K562 (cell line): ENCODE measurements at regions not wholly inside any gene's neighbourhood (a gene's known extent, or its start where the extent isn't known, plus 50 kb on each side); places are given as distances from the start of the nearest gene placed in this dataset.

Source experiments
- ATAC-seq: fragments of 200-7000 bp; cut with Tn5 transposase; 3 replicates; pipeline ENCODE4 v1.9.1; 2020; ENCODE audit warnings: moderate library complexity
- BruUV-seq: library from RNA; stranded (reverse); fragments of 400-500 nt; replicated peaks from 2 replicates; lab custom pipeline; 2021; lab: Mats Ljungman, UMichigan
- CTCF ChIA-PET: fragments of 300-600 bp; formaldehyde crosslinking; extraction: SDS; loops from one replicate; lab custom pipeline; 2021; ENCODE audit warnings: low intra/inter-chr PET ratio; lab: Yijun Ruan, JAX
- POLR2A ChIA-PET: fragments of 300-600, 350-650 bp; sonication (Branson Sonifier 250); formaldehyde crosslinking; extraction: SDS; loops from one replicate; lab custom pipeline; 2021; ENCODE audit warnings: antibody characterized with exemption, inconsistent platforms; lab: Yijun Ruan, JAX
- DNase-seq, 4 experiments: peaks; one replicate each; pipeline versions ENCODE4 v3.0.0 to v3.0.0-alpha.2; 2011 to 2018; ENCODE audit warnings: low spot score in 3 of 4, mixed read lengths in 3 of 4; ENCODE audit errors: extremely low read depth in 1 of 4
- FAIRE-seq: peaks from 2 replicates; lab custom pipeline; 2011; peaks lifted over from hg19 to GRCh38; lab: Jason Lieb, UNC
- H2AFZ ChIP-seq: 2 replicates; pipeline ENCODE4 v1.6.0; 2011; ENCODE audit warnings: low read depth, low read length, control low read depth, inconsistent platforms
- H3K27ac ChIP-seq: fragments of 200-600 bp; 3 replicates; pipeline ENCODE4 v1.8.0; 2011; ENCODE audit warnings: low read depth, mild to moderate bottlenecking, control low read depth, inconsistent platforms, low read length, moderate library complexity, mixed read lengths; ENCODE audit errors: extremely low read depth
- H3K27me3 ChIP-seq, 2 experiments: fragments of 300-600 bp in 1 of 2; 2 replicates in 1 of 2; 3 replicates in 1 of 2; pipeline versions ENCODE4 v1.6.0 to v1.8.0; 2011; ENCODE audit warnings: inconsistent platforms in 2 of 2, low read length in 2 of 2, mild to moderate bottlenecking in 1 of 2, mixed read lengths in 1 of 2, moderate library complexity in 1 of 2; ENCODE audit not compliant: control insufficient read depth in 2 of 2, insufficient read depth in 2 of 2
- H3K36me3 ChIP-seq: fragments of 300-600 bp; 3 replicates; pipeline ENCODE4 v1.8.0; 2011; ENCODE audit warnings: mild to moderate bottlenecking, low read length, inconsistent platforms; ENCODE audit not compliant: control insufficient read depth, insufficient read depth
- H3K4me1 ChIP-seq, 2 experiments: fragments of 200-600 bp in 1 of 2; replicated peaks in 1 of 2; 2 replicates in 1 of 2; 3 replicates in 1 of 2; pipeline versions ENCODE4 v1.5.1 to v1.8.0; 2011; ENCODE audit warnings: inconsistent platforms in 2 of 2, low read length in 2 of 2, mild to moderate bottlenecking in 1 of 2, mixed read lengths in 1 of 2, moderate library complexity in 1 of 2; ENCODE audit not compliant: control insufficient read depth in 2 of 2, insufficient read depth in 2 of 2
- H3K4me2 ChIP-seq: 2 replicates; pipeline ENCODE4 v1.6.1; 2011; ENCODE audit warnings: low read length, control low read depth, inconsistent platforms, mixed read lengths; ENCODE audit not compliant: insufficient read depth
- H3K4me3 ChIP-seq: fragments of 200-600 bp; sonication (generic), shearing (Covaris generic); 2 replicates; pipeline ENCODE4 v1.5.1; 2016; ENCODE audit warnings: control low read depth, inconsistent platforms
- H3K79me2 ChIP-seq: fragments of 200-600 bp; 3 replicates; pipeline ENCODE4 v1.8.0; 2011; ENCODE audit warnings: low read length, inconsistent platforms; ENCODE audit not compliant: control insufficient read depth, insufficient read depth
- H3K9ac ChIP-seq, 2 experiments: 2 replicates each; pipeline versions ENCODE4 v1.6.0 to v1.6.1; 2011; ENCODE audit warnings: low read depth in 2 of 2, low read length in 2 of 2, control low read depth in 1 of 2, inconsistent platforms in 1 of 2, mild to moderate bottlenecking in 1 of 2, mixed read lengths in 1 of 2; ENCODE audit not compliant: insufficient read depth in 1 of 2
- H3K9me1 ChIP-seq: one replicate; pipeline ENCODE4 v1.6.0; 2011; ENCODE audit warnings: inconsistent platforms, mild to moderate bottlenecking, low read length, moderate library complexity; ENCODE audit not compliant: control insufficient read depth, insufficient read depth
- H3K9me3 ChIP-seq: replicated peaks from 2 replicates; pipeline ENCODE4 v1.5.1; 2011; ENCODE audit warnings: low read depth, low read length, inconsistent platforms; ENCODE audit not compliant: control insufficient read depth, insufficient read depth
- H4K20me1 ChIP-seq: replicated peaks from 2 replicates; pipeline ENCODE4 v1.6.1; 2011; ENCODE audit warnings: low read length, inconsistent platforms, mixed read lengths; ENCODE audit not compliant: control insufficient read depth, insufficient read depth
- CREB3 ChIP-seq: fragments of 450-650 bp; conservative IDR thresholded peaks from 2 replicates; pipeline ENCODE4 v1.6.1; 2016; ENCODE audit warnings: missing genetic modification characterization, low read depth, mild to moderate bottlenecking, missing compliant biosample characterization, moderate library complexity
- CUX1 ChIP-seq: fragments of 200-800 bp; sonication (Bioruptor generic); IDR thresholded peaks from 2 replicates; pipeline ENCODE4 v1.6.1; 2016; ENCODE audit warnings: missing genetic modification characterization, missing compliant biosample characterization
- FOXJ2 ChIP-seq: fragments of 200-800 bp; sonication (Bioruptor generic); IDR thresholded peaks from 2 replicates; pipeline ENCODE4 v1.6.1; 2016; ENCODE audit warnings: missing genetic modification characterization, missing compliant biosample characterization
- FOXM1 ChIP-seq, 2 experiments: fragments of 450-650 bp in 1 of 2; sonication (generic) in 1 of 2; formaldehyde crosslinking in 1 of 2; IDR thresholded peaks; 2 replicates each; pipeline versions ENCODE4 v1.6.1 to v1.9.0; 2017 to 2022; ENCODE audit warnings: low read depth in 2 of 2, mild to moderate bottlenecking in 2 of 2, missing genetic modification reagents in 1 of 2, moderate library complexity in 1 of 2
- HNRNPLL ChIP-seq: fragments of 200-400 bp; formaldehyde crosslinking; IDR thresholded peaks from 2 replicates; pipeline ENCODE4 v1.6.1; 2017; ENCODE audit warnings: low read length, low read depth, mild to moderate bottlenecking; ENCODE audit not compliant: poor library complexity, severe bottlenecking
- NKRF ChIP-seq: fragments of 450-650 bp; IDR thresholded peaks from 2 replicates; pipeline ENCODE4 v1.6.1; 2016; ENCODE audit warnings: borderline replicate concordance
- SIN3B ChIP-seq: fragments of 450-650 bp; IDR thresholded peaks from 2 replicates; pipeline ENCODE4 v1.6.1; 2017; ENCODE audit warnings: low read depth, mild to moderate bottlenecking, moderate library complexity
- WGBS: fragments of 100-300 bp; shearing (Covaris generic); methylation state at CpG from one replicate; pipeline ENCODE4 v1.1.6; 2016; ENCODE audit warnings: low coverage, mixed read lengths; ENCODE audit not compliant: insufficient coverage; ENCODE audit errors: missing lambda C conversion rate; 5-methylcytosine and 5-hydroxymethylcytosine counted together
- in situ Hi-C: fragments of 300-500 bp; cut with MboI; formaldehyde crosslinking; loops from 4 replicates; pipeline ENCODE4 v1.15.0; 2018; ENCODE audit warnings: inconsistent platforms, mixed read lengths
- intact Hi-C: fragments of 100-400 bp; cut with micrococcal nuclease; formaldehyde crosslinking; loops from 2 replicates; pipeline ENCODE4 v1.14.2; 2022

DNA sequence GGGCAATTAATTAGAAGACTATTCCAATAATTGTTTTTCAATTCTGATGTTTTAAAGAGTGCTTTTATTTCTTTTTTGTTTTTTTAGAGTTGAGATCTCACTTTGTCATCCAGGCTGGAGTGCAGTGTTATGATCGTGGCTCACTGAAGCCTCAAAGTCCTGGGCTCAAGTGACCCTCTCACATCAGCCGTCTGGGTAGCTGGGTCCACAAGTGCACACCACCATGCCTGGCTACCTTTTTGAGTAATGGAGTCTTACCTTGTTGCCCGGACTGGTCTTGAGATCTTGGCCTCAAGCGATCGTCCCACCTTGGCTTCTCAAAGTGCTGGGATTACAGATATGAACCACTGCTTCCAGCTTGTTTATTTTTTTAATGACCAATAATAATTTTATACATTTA is 207.8 kb downstream of the NDFIP2 start (continued):
- TF ChIP-seq CUX1 (no peak), FOXM1 (IDR thresholded peaks at IDR 0.05; ENCODE audit: low read depth) (no peak), FOXM1 (CRISPR knock-in tag; IDR thresholded peaks at IDR 0.05; ENCODE audit: low read depth) (no peak)

GRCh38 chr13:79686441-79686840 is 205.5 kb downstream of the NDFIP2 start:
- Histone ChIP-seq H3K36me3 (no peaks in the 10 kb centered on the region), H3K27me3 (no peaks in the 10 kb centered on the region), H3K9me3 (no peaks in the 10 kb centered on the region), H3K4me2 (no peak overlapping the region), H3K79me2 (no peaks in the 10 kb centered on the region), H3K4me1 (no peaks in the 10 kb centered on the region), H3K9me1 (no peaks in the 10 kb centered on the region), H4K20me1 (no peaks in the 10 kb centered on the region), H3K4me3 (no peak overlapping the region), H3K9ac (no peak overlapping the region), H3K27ac (no peak overlapping the region), H2AFZ (no peak overlapping the region)
- FAIRE-seq (no peak), DNase-seq (no peak), ATAC-seq (no peak)
- ChIA-PET POLR2A (no interaction called here), CTCF (no interaction called here)
- in situ Hi-C loops: no loop called here
- BruUV-seq: no TSS peak
- TF ChIP-seq SIN3B (no peak), FOXJ2 (tag) (no peak), HNRNPLL (no peak), CREB3 (tag) (no peak), NKRF (no peak)
- intact Hi-C loops: no loop called here
- 3% methylated on average over 6 of the region's 6 CpGs for WGBS
